GM12878 (cell line): ENCODE measurements at regions not wholly inside any gene's neighbourhood (a gene's known extent, or its start where the extent isn't known, plus 50 kb on each side); places are given as distances from the start of the nearest gene placed in this dataset.

Experiments
- ATAC-seq: fragments of 200-7000 bp; cut with Tn5 transposase; 3 replicates; pipeline ENCODE4 v1.9.1; 2020; ENCODE audit warnings: mild to moderate bottlenecking, moderate library complexity
- BruUV-seq: library from RNA; stranded (reverse); fragments of 400-500 nt; replicated peaks from 2 replicates; lab custom pipeline; 2021; lab: Mats Ljungman, UMichigan
- CTCF ChIA-PET: fragments of 300-600 bp; sonication (Branson Sonifier 250); formaldehyde crosslinking; extraction: SDS; loops from one replicate; lab custom pipeline; 2021; ENCODE audit warnings: inconsistent platforms; lab: Yijun Ruan, JAX
- POLR2A ChIA-PET: fragments of 350-600 bp; formaldehyde crosslinking; extraction: SDS; loops from one replicate; lab custom pipeline; 2021; ENCODE audit warnings: inconsistent platforms; lab: Charles Lee
- RAD21 ChIA-PET: fragments of 300-600 bp; sonication (Branson Sonifier 250); formaldehyde crosslinking; loops from one replicate; lab custom pipeline; 2023; ENCODE audit warnings: antibody characterized with exemption; ENCODE audit not compliant: unreplicated experiment; lab: Charles Lee
- SMC1A ChIA-PET: fragments of 300-600 bp; sonication (Branson Sonifier 250); formaldehyde crosslinking; loops from one replicate; lab custom pipeline; 2023; ENCODE audit not compliant: unreplicated experiment, uncharacterized antibody; lab: Charles Lee
- DNase-seq: peaks from one replicate; pipeline ENCODE4 v3.0.0-alpha.2; 2011; ENCODE audit warnings: low read depth, low spot score
- FAIRE-seq: peaks from 3 replicates; lab custom pipeline; 2011; peaks lifted over from hg19 to GRCh38; lab: Jason Lieb, UNC
- H2AFZ ChIP-seq: 2 replicates; pipeline ENCODE4 v1.6.0; 2011; ENCODE audit warnings: low read depth, low read length, control low read depth; ENCODE audit not compliant: control insufficient read depth
- H3K27ac ChIP-seq: 2 replicates; pipeline ENCODE4 v1.5.1; 2011; ENCODE audit warnings: control low read depth; ENCODE audit not compliant: control insufficient read depth, insufficient read depth
- H3K27me3 ChIP-seq, 2 experiments: replicated peaks in 1 of 2; 2 replicates each; pipeline versions ENCODE4 v1.6.0 to v1.6.1; 2011; ENCODE audit warnings: low read length in 1 of 2; ENCODE audit not compliant: control insufficient read depth in 2 of 2, insufficient read depth in 2 of 2
- H3K36me3 ChIP-seq, 2 experiments: 2 replicates each; pipeline ENCODE4 v1.5.1; 2011; ENCODE audit warnings: low read length in 1 of 2; ENCODE audit not compliant: control insufficient read depth in 2 of 2, insufficient read depth in 2 of 2
- H3K4me1 ChIP-seq: 2 replicates; pipeline ENCODE4 v1.6.1; 2011; ENCODE audit warnings: mild to moderate bottlenecking, low read length, moderate library complexity, mixed read lengths; ENCODE audit not compliant: control insufficient read depth, insufficient read depth
- H3K4me2 ChIP-seq: 2 replicates; pipeline ENCODE4 v1.6.0; 2011; ENCODE audit warnings: control low read depth; ENCODE audit not compliant: control insufficient read depth, insufficient read depth
- H3K4me3 ChIP-seq: fragments of 200-600 bp; sonication (generic); 2 replicates; pipeline ENCODE4 v1.5.1; 2016
- H3K79me2 ChIP-seq: 2 replicates; pipeline ENCODE4 v1.6.0; 2011; ENCODE audit warnings: low read length; ENCODE audit not compliant: control insufficient read depth, insufficient read depth
- H3K9ac ChIP-seq: 2 replicates; pipeline ENCODE4 v1.8.0; 2011; ENCODE audit warnings: low read length, control low read depth, mixed read lengths; ENCODE audit not compliant: control insufficient read depth, insufficient read depth
- H3K9me3 ChIP-seq: replicated peaks from 3 replicates; pipeline ENCODE4 v1.5.1; 2011; ENCODE audit warnings: mild to moderate bottlenecking, low read length; ENCODE audit not compliant: control insufficient read depth, insufficient read depth
- H4K20me1 ChIP-seq: 2 replicates; pipeline ENCODE4 v1.6.0; 2011; ENCODE audit not compliant: control insufficient read depth, insufficient read depth
- EGR1 ChIP-seq, 2 experiments: IDR thresholded peaks; 1 replicate in 1 of 2; 2 replicates in 1 of 2; pipeline ENCODE4 v1.6.1; 2011 to 2012; ENCODE audit warnings: low read depth in 2 of 2, low read length in 2 of 2, borderline replicate concordance in 1 of 2, mild to moderate bottlenecking in 1 of 2, moderate library complexity in 1 of 2
- IKZF1 ChIP-seq: fragments of 450-650 bp; conservative IDR thresholded peaks from 2 replicates; pipeline ENCODE4 v1.6.1; 2017; ENCODE audit warnings: antibody characterized with exemption, mild to moderate bottlenecking
- MXI1 ChIP-seq: fragments of 150-350 bp; IDR thresholded peaks from 2 replicates; pipeline ENCODE4 v1.6.1; 2011; ENCODE audit warnings: low read depth, mild to moderate bottlenecking, inconsistent platforms, low read length, improper control_type of control experiment
- RUNX3 ChIP-seq: IDR thresholded peaks from 2 replicates; pipeline ENCODE4 v1.6.1; 2012; ENCODE audit warnings: low read length, inconsistent platforms
- SP1 ChIP-seq: IDR thresholded peaks from one replicate; pipeline ENCODE4 v1.6.1; 2011; ENCODE audit warnings: low read depth, low read length
- SPI1 ChIP-seq: IDR thresholded peaks from 2 replicates; pipeline ENCODE4 v1.6.1; 2011; ENCODE audit warnings: low read depth, mild to moderate bottlenecking, low read length, moderate library complexity, borderline replicate concordance; ENCODE audit not compliant: insufficient read depth
- SREBF1 ChIP-seq: IDR thresholded peaks from 2 replicates; pipeline ENCODE4 v1.6.1; 2012; ENCODE audit warnings: mild to moderate bottlenecking, low read length
- SRF ChIP-seq, 2 experiments: IDR thresholded peaks; 2 replicates each; pipeline ENCODE4 v1.6.1; 2011; ENCODE audit warnings: low read depth in 2 of 2, low read length in 2 of 2, mild to moderate bottlenecking in 1 of 2, moderate library complexity in 1 of 2
- STAT3 ChIP-seq: IDR thresholded peaks from 2 replicates; pipeline ENCODE4 v1.6.1; 2011; ENCODE audit warnings: low read depth, low read length, improper control_type of control experiment
- TCF7 ChIP-seq: IDR thresholded peaks from 2 replicates; pipeline ENCODE4 v1.6.1; 2014; ENCODE audit warnings: antibody characterized with exemption, borderline replicate concordance
- WGBS: methylation state at CpG from one replicate; pipeline ENCODE4 v1.1.6; 2016; ENCODE audit warnings: low lambda C conversion rate; ENCODE audit not compliant: insufficient replicate concordance, insufficient coverage; ENCODE audit errors: missing lambda C conversion rate; 5-methylcytosine and 5-hydroxymethylcytosine counted together
- in situ Hi-C: fragments of 300-500 bp; cut with MboI; formaldehyde crosslinking; loops from 9 replicates; pipeline ENCODE4 v1.14.3; 2018; ENCODE audit warnings: mixed read lengths
- intact Hi-C: fragments of 100-400 bp; cut with micrococcal nuclease; formaldehyde crosslinking; loops from one replicate; pipeline ENCODE4 v1.14.2; 2022; ENCODE audit not compliant: unreplicated experiment
- TF ChIP-seq, protein P1 (sequence below): fragments of 450-650 bp; IDR thresholded peaks from 2 replicates; pipeline ENCODE4 v1.6.1; 2017; ENCODE audit warnings: antibody characterized with exemption, mild to moderate bottlenecking, moderate library complexity
- TF ChIP-seq, protein P2 (sequence below): fragments of 450-650 bp; IDR thresholded peaks from 2 replicates; pipeline ENCODE4 v1.6.1; 2018; ENCODE audit warnings: mild to moderate bottlenecking, low read depth, moderate library complexity; ENCODE audit not compliant: partially characterized antibody

DNA sequence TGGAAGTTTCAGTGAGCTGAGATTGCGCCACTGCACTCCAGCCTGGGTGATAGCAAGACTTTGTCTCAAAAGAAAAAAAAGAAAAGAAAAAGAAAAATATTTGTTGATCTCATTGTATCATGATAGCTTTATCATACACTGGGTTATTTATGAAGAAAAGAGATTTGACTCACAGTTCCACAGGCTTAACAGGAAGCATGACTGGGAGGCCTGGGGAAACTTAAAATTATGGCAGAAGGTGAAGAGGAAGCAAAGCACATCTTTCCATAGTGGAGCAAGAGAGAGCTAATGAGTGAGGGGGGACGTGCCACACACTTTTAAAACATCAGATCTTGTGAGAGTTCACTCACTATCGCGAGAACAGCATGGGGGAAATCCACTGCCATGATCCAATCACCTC lies 72.7 kb upstream of the FUT8 start:
- Histone ChIP-seq H3K4me2 (no peak overlapping the region), H3K27ac (no peak overlapping the region), H3K9me3 (no peaks in the 10 kb centered on the region), H2AFZ (no peak overlapping the region), H3K79me2 (no peaks in the 10 kb centered on the region), H4K20me1 (no peaks in the 10 kb centered on the region), H3K4me1 (peaks cover 12% of the 10 kb centered on the region), H3K4me3 (no peak overlapping the region), H3K36me3 (no peaks in the 10 kb centered on the region), H3K27me3 (no peaks in the 10 kb centered on the region), H3K9ac (no peak overlapping the region)
- ATAC-seq = no peak
- in situ Hi-C loops (no loop called here), intact Hi-C loops (no loop called here)
- BruUV-seq = no TSS peak
- ChIA-PET CTCF (interaction anchor here (0.8 kb wide), 1 partner anchor 16 kb away, joined by 4 read pairs; no protein-coding TSS in a partner anchor), RAD21 (no interaction called here), POLR2A (no interaction called here), SMC1A (interaction anchor here (0.5 to 1.0 kb wide), 2 partner anchors 12 to 32 kb away, joined by 3 to 6 read pairs; no protein-coding TSS in a partner anchor)
- 37% methylated on average over 4 of the region's 4 CpGs for WGBS
- TF ChIP-seq TCF7 = no peak
- no peak for TF ChIP-seq EGR1 (IDR thresholded peaks at IDR 0.05; ENCODE audit: borderline replicate concordance in 1 of 2, low read depth in 2 of 2, low read length in 2 of 2)
- TF ChIP-seq SRF (IDR thresholded peaks at IDR 0.05; ENCODE audit: low read depth in 2 of 2, low read length in 2 of 2) = no peak
- TF ChIP-seq SPI1 = no peak
- TF ChIP-seq, protein P1, sequence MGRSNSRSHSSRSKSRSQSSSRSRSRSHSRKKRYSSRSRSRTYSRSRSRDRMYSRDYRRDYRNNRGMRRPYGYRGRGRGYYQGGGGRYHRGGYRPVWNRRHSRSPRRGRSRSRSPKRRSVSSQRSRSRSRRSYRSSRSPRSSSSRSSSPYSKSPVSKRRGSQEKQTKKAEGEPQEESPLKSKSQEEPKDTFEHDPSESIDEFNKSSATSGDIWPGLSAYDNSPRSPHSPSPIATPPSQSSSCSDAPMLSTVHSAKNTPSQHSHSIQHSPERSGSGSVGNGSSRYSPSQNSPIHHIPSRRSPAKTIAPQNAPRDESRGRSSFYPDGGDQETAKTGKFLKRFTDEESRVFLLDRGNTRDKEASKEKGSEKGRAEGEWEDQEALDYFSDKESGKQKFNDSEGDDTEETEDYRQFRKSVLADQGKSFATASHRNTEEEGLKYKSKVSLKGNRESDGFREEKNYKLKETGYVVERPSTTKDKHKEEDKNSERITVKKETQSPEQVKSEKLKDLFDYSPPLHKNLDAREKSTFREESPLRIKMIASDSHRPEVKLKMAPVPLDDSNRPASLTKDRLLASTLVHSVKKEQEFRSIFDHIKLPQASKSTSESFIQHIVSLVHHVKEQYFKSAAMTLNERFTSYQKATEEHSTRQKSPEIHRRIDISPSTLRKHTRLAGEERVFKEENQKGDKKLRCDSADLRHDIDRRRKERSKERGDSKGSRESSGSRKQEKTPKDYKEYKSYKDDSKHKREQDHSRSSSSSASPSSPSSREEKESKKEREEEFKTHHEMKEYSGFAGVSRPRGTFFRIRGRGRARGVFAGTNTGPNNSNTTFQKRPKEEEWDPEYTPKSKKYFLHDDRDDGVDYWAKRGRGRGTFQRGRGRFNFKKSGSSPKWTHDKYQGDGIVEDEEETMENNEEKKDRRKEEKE = no peak
- TF ChIP-seq, protein P2, sequence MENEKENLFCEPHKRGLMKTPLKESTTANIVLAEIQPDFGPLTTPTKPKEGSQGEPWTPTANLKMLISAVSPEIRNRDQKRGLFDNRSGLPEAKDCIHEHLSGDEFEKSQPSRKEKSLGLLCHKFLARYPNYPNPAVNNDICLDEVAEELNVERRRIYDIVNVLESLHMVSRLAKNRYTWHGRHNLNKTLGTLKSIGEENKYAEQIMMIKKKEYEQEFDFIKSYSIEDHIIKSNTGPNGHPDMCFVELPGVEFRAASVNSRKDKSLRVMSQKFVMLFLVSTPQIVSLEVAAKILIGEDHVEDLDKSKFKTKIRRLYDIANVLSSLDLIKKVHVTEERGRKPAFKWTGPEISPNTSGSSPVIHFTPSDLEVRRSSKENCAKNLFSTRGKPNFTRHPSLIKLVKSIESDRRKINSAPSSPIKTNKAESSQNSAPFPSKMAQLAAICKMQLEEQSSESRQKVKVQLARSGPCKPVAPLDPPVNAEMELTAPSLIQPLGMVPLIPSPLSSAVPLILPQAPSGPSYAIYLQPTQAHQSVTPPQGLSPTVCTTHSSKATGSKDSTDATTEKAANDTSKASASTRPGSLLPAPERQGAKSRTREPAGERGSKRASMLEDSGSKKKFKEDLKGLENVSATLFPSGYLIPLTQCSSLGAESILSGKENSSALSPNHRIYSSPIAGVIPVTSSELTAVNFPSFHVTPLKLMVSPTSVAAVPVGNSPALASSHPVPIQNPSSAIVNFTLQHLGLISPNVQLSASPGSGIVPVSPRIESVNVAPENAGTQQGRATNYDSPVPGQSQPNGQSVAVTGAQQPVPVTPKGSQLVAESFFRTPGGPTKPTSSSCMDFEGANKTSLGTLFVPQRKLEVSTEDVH = no peak
- TF ChIP-seq SREBF1 = no peak
- no peak for TF ChIP-seq IKZF1
- TF ChIP-seq STAT3 = no peak
- no peak for TF ChIP-seq RUNX3
- TF ChIP-seq MXI1 = no peak
- no peak for TF ChIP-seq SP1
- no peak for DNase-seq
- no peak for FAIRE-seq
